Neural progenitor cell (in vitro differentiated cells): ENCODE measurements at regions not wholly inside any gene's neighbourhood (a gene's known extent, or its start where the extent isn't known, plus 50 kb on each side); places are given as distances from the start of the nearest gene placed in this dataset.
A peak's percentile ranks its signal among the peaks of the same experiment; 100 is the strongest.

Experiments
- DNase-seq: peaks from one replicate; pipeline ENCODE4 v3.0.0-alpha.2; 2016; ENCODE audit warnings: low spot score
- H2AFZ ChIP-seq: fragments of 200-600 bp; sonication (generic); replicated peaks from 2 replicates; pipeline ENCODE4 v1.6.1; 2016; ENCODE audit warnings: antibody characterized with exemption
- H3F3A ChIP-seq: fragments of 200-600 bp; sonication (generic); 2 replicates; pipeline ENCODE4 v1.6.1; 2016; ENCODE audit warnings: antibody characterized with exemption, low read depth
- H3K27ac ChIP-seq: fragments of 200-600 bp; sonication (generic); 2 replicates; pipeline ENCODE4 v1.5.1; 2016; ENCODE audit warnings: mild to moderate bottlenecking
- H3K27me3 ChIP-seq: fragments of 200-600 bp; sonication (generic); 2 replicates; pipeline ENCODE4 v1.6.1; 2016; ENCODE audit warnings: mild to moderate bottlenecking, moderate library complexity
- H3K36me3 ChIP-seq: fragments of 200-600 bp; sonication (generic); 2 replicates; pipeline ENCODE4 v1.5.1; 2016
- H3K4me1 ChIP-seq: fragments of 200-600 bp; sonication (generic); 2 replicates; pipeline ENCODE4 v1.6.1; 2016; ENCODE audit warnings: mixed run types
- H3K4me2 ChIP-seq: fragments of 200-600 bp; sonication (generic); 2 replicates; pipeline ENCODE4 v1.6.1; 2016
- H3K4me3 ChIP-seq: fragments of 200-600 bp; sonication (generic); 2 replicates; pipeline ENCODE4 v1.5.1; 2016
- H3K79me2 ChIP-seq: fragments of 200-600 bp; sonication (generic); 2 replicates; pipeline ENCODE4 v1.6.1; 2016; ENCODE audit warnings: low read depth
- H3K9ac ChIP-seq: fragments of 200-600 bp; sonication (generic); 2 replicates; pipeline ENCODE4 v1.6.1; 2016
- H3K9me3 ChIP-seq: fragments of 200-600 bp; sonication (generic); 2 replicates; pipeline ENCODE4 v1.5.1; 2016; ENCODE audit warnings: low read depth
- H4K20me1 ChIP-seq: fragments of 200-600 bp; sonication (generic); 2 replicates; pipeline ENCODE4 v1.6.1; 2016; ENCODE audit warnings: low read depth
- H3K27ac Mint-ChIP-seq: 3 replicates; pipeline ENCODE4 v1.8.0; 2021; ENCODE audit warnings: mixed read lengths
- H3K27me3 Mint-ChIP-seq: 2 replicates; pipeline ENCODE4 v1.8.0; 2022; ENCODE audit warnings: low read depth, mild to moderate bottlenecking, inconsistent platforms, moderate library complexity, mixed read lengths; ENCODE audit not compliant: insufficient read depth
- H3K36me3 Mint-ChIP-seq: 3 replicates; pipeline ENCODE4 v1.8.0; 2021; ENCODE audit warnings: mixed read lengths
- H3K4me1 Mint-ChIP-seq: 3 replicates; pipeline ENCODE4 v1.8.0; 2021; ENCODE audit warnings: mixed read lengths
- H3K4me3 Mint-ChIP-seq: 3 replicates; pipeline ENCODE4 v1.8.0; 2021; ENCODE audit warnings: mild to moderate bottlenecking, moderate library complexity, mixed read lengths
- H3K9me3 Mint-ChIP-seq: 3 replicates; pipeline ENCODE4 v1.8.0; 2020; ENCODE audit warnings: mixed read lengths
- CTCF ChIP-seq: fragments of 200-600 bp; sonication (generic); IDR thresholded peaks from 2 replicates; pipeline ENCODE4 v1.5.1; 2017; ENCODE audit warnings: antibody characterized with exemption, mild to moderate bottlenecking
- EZH2 ChIP-seq: fragments of 200-600 bp; sonication (generic); IDR thresholded peaks from 2 replicates; pipeline ENCODE4 v1.6.1; 2017; ENCODE audit warnings: antibody characterized with exemption, mild to moderate bottlenecking, moderate library complexity
- EZH2phosphoT487 ChIP-seq: fragments of 200-600 bp; sonication (generic); IDR thresholded peaks from 2 replicates; pipeline ENCODE4 v1.6.1; 2017; ENCODE audit warnings: antibody characterized with exemption

- H3K4me1 Mint-ChIP-seq = no peaks in the 10 kb centered on the region
- no peak for DNase-seq
- Histone ChIP-seq H3K36me3 (no peaks in the 10 kb centered on the region), H2AFZ (no peak overlapping the region), H3K27me3 (no peaks in the 10 kb centered on the region), H3K4me3 (no peak overlapping the region), H3K4me2 (no peak overlapping the region), H3K79me2 (no peaks in the 10 kb centered on the region), H3F3A (no peaks in the 10 kb centered on the region), H4K20me1 (no peaks in the 10 kb centered on the region), H3K4me1 (no peaks in the 10 kb centered on the region), H3K9me3 (no peaks in the 10 kb centered on the region), H3K9ac (no peak overlapping the region), H3K27ac (no peak overlapping the region)
- H3K4me3 Mint-ChIP-seq = no peak overlapping the region
- TF ChIP-seq EZH2 (no peak), CTCF (no peak), EZH2phosphoT487 (no peak)
- no peaks in the 10 kb centered on the region for H3K36me3 Mint-ChIP-seq
- no peak overlapping the region for H3K27ac Mint-ChIP-seq
- peaks cover 8% of the 10 kb centered on the region for H3K9me3 Mint-ChIP-seq
- no peaks in the 10 kb centered on the region for H3K27me3 Mint-ChIP-seq
Measured at GRCh38 chr13:34545461-34545860, 396.6 kb upstream of the NBEA start.

- no peak overlapping the region for H3K4me2 ChIP-seq
- Mint-ChIP-seq H3K4me1 (no peaks in the 10 kb centered on the region), H3K27me3 (no peaks in the 10 kb centered on the region), H3K27ac (no peak overlapping the region), H3K4me3 (no peak overlapping the region), H3K36me3 (no peaks in the 10 kb centered on the region), H3K9me3 (peaks cover 4% of the 10 kb centered on the region)
- H3K79me2 ChIP-seq = no peaks in the 10 kb centered on the region
- no peaks in the 10 kb centered on the region for H3K4me1 ChIP-seq
- H3K9me3 ChIP-seq = no peaks in the 10 kb centered on the region
- no peak overlapping the region for H3K4me3 ChIP-seq
- TF ChIP-seq CTCF (no peak), EZH2phosphoT487 (no peak), EZH2 (no peak)
- no peak overlapping the region for H3K9ac ChIP-seq
- H3K27ac ChIP-seq = no peak overlapping the region
- no peaks in the 10 kb centered on the region for H4K20me1 ChIP-seq
- H3K36me3 ChIP-seq = no peaks in the 10 kb centered on the region
- no peak overlapping the region for H2AFZ ChIP-seq
- H3K27me3 ChIP-seq = no peaks in the 10 kb centered on the region
- no peak for DNase-seq
- H3F3A ChIP-seq = no peaks in the 10 kb centered on the region
Measured at GRCh38 chr13:34546344-34547250, 395.5 kb upstream of the NBEA start.

GRCh38 chr13:34547929-34548328 is 394.1 kb upstream of the NBEA start:
- H3K9me3 Mint-ChIP-seq = no peaks in the 10 kb centered on the region
- Histone ChIP-seq H3F3A (no peaks in the 10 kb centered on the region), H3K36me3 (no peaks in the 10 kb centered on the region), H4K20me1 (no peaks in the 10 kb centered on the region), H2AFZ (no peak overlapping the region), H3K9ac (no peak overlapping the region), H3K27ac (no peak overlapping the region), H3K4me1 (no peaks in the 10 kb centered on the region), H3K79me2 (no peaks in the 10 kb centered on the region), H3K9me3 (no peaks in the 10 kb centered on the region), H3K4me2 (no peak overlapping the region), H3K27me3 (no peaks in the 10 kb centered on the region), H3K4me3 (no peak overlapping the region)
- no peaks in the 10 kb centered on the region for H3K36me3 Mint-ChIP-seq
- no peaks in the 10 kb centered on the region for H3K27me3 Mint-ChIP-seq
- H3K27ac Mint-ChIP-seq = no peak overlapping the region
- H3K4me3 Mint-ChIP-seq = no peak overlapping the region
- no peak for DNase-seq
- no peaks in the 10 kb centered on the region for H3K4me1 Mint-ChIP-seq
- TF ChIP-seq EZH2phosphoT487 = no peak

- Histone ChIP-seq H3K9me3 (no peaks in the 10 kb centered on the region), H3F3A (no peaks in the 10 kb centered on the region), H3K4me1 (peaks cover 5% of the 10 kb centered on the region), H3K27ac (no peak overlapping the region), H3K4me3 (no peak overlapping the region), H3K79me2 (no peaks in the 10 kb centered on the region), H3K9ac (no peak overlapping the region), H4K20me1 (no peaks in the 10 kb centered on the region), H3K27me3 (no peaks in the 10 kb centered on the region), H3K36me3 (no peaks in the 10 kb centered on the region), H3K4me2 (no peak overlapping the region), H2AFZ (peak overlapping the region; percentile 43)
- no peak for DNase-seq
- peaks cover 3% of the 10 kb centered on the region for H3K4me1 Mint-ChIP-seq
- no peaks in the 10 kb centered on the region for H3K9me3 Mint-ChIP-seq
- H3K27ac Mint-ChIP-seq = no peak overlapping the region
- no peak for TF ChIP-seq EZH2
- TF ChIP-seq EZH2phosphoT487 = no peak
- no peak for TF ChIP-seq CTCF
- no peaks in the 10 kb centered on the region for H3K36me3 Mint-ChIP-seq
- H3K4me3 Mint-ChIP-seq = no peak overlapping the region
- no peaks in the 10 kb centered on the region for H3K27me3 Mint-ChIP-seq
Measured at GRCh38 chr13:34553376-34553775, 388.7 kb upstream of the NBEA start.
